Upper lobe of left lung (tissue), 4 donors: ENCODE measurements at regions not wholly inside any gene's neighbourhood (a gene's known extent, or its start where the extent isn't known, plus 50 kb on each side); places are given as distances from the start of the nearest gene placed in this dataset.

Experiments
- CTCF ChIP-seq, 6 experiments: fragments of 450-650 bp in 4 of 6; fragments of 200-600 bp in 2 of 6; sonication (generic) in 2 of 6; IDR thresholded peaks; one replicate each; pipeline ENCODE4 v1.5.1; 2016 to 2019; ENCODE audit warnings: antibody characterized with exemption in 6 of 6
- EP300 ChIP-seq, 4 donors: sonication (generic); formaldehyde crosslinking; IDR thresholded peaks; one replicate each; pipeline ENCODE4 v1.5.1; 2017; ENCODE audit warnings: antibody characterized with exemption in 4 of 4, control low read depth in 2 of 4
- POLR2A ChIP-seq, 4 donors: fragments of 450-650 bp; IDR thresholded peaks; one replicate each; pipeline ENCODE4 v1.5.1; 2016 to 2017; ENCODE audit warnings: antibody characterized with exemption in 4 of 4, mild to moderate bottlenecking in 2 of 4

- TF ChIP-seq CTCF (IDR thresholded peaks at IDR 0.05) (no peak), POLR2A (IDR thresholded peaks at IDR 0.05) (no peak), EP300 (IDR thresholded peaks at IDR 0.05) (no peak)
These were observed 181.1 kb downstream of the SOCS6 start for GRCh38 chr18:70469916-70470315.
